ENCODE measurements at regions not wholly inside any gene's neighbourhood (a gene's known extent, or its start where the extent isn't known, plus 50 kb on each side); places are given as distances from the start of the nearest gene placed in this dataset.

- DNase-seq = no peak
Observed at GRCh38 chrX:98654565-98654964, 1755.5 kb downstream of the PCDH19 start.

Data from GDM1 (cell line).